MCF 10A (cell line): ENCODE measurements at regions not wholly inside any gene's neighbourhood (a gene's known extent, or its start where the extent isn't known, plus 50 kb on each side); places are given as distances from the start of the nearest gene placed in this dataset.

ENCODE experiments used
- BruUV-seq: library from RNA; stranded (reverse); fragments of 400-500 nt; replicated peaks from 2 replicates; lab custom pipeline; 2021; lab: Mats Ljungman, UMichigan
- CTCF ChIA-PET: fragments of 300-600 bp; sonication (Branson Sonifier 250); formaldehyde crosslinking; extraction: SDS; loops from one replicate; lab custom pipeline; 2021; ENCODE audit warnings: antibody characterized with exemption, inconsistent platforms; lab: Yijun Ruan, JAX
- POLR2A ChIA-PET: fragments of 300-600, 350-650 bp; sonication (Branson Sonifier 250); formaldehyde crosslinking; extraction: SDS; loops from one replicate; lab custom pipeline; 2020; ENCODE audit warnings: antibody characterized with exemption, inconsistent platforms; lab: Yijun Ruan, JAX
- DNase-seq: peaks from one replicate; pipeline ENCODE4 v3.0.0-alpha.2; 2018; ENCODE audit not compliant: unreplicated experiment
- H3K27ac Mint-ChIP-seq: one replicate; pipeline ENCODE4 v1.8.0; 2022; ENCODE audit warnings: mild to moderate bottlenecking, low read depth, mixed read lengths; ENCODE audit not compliant: unreplicated experiment
- H3K27me3 Mint-ChIP-seq: one replicate; pipeline ENCODE4 v1.8.0; 2022; ENCODE audit warnings: mixed read lengths; ENCODE audit not compliant: insufficient read depth, unreplicated experiment
- H3K36me3 Mint-ChIP-seq: one replicate; pipeline ENCODE4 v1.8.0; 2022; ENCODE audit warnings: mild to moderate bottlenecking, moderate library complexity, mixed read lengths; ENCODE audit not compliant: insufficient read depth, unreplicated experiment
- H3K4me1 Mint-ChIP-seq: one replicate; pipeline ENCODE4 v1.8.0; 2022; ENCODE audit warnings: mixed read lengths; ENCODE audit not compliant: insufficient read depth, unreplicated experiment
- H3K4me3 Mint-ChIP-seq: one replicate; pipeline ENCODE4 v1.8.0; 2022; ENCODE audit warnings: mild to moderate bottlenecking, moderate library complexity, mixed read lengths; ENCODE audit not compliant: unreplicated experiment
- H3K9me3 Mint-ChIP-seq: one replicate; pipeline ENCODE4 v1.8.0; 2022; ENCODE audit warnings: mixed read lengths; ENCODE audit not compliant: unreplicated experiment
- intact Hi-C: fragments of 100-400 bp; cut with micrococcal nuclease; formaldehyde crosslinking; loops from 2 replicates; pipeline ENCODE4 v1.14.1; 2022
- TF ChIP-seq, protein P1 (sequence below): fragments of 200-600 bp; IDR thresholded peaks from one replicate; pipeline ENCODE4 v1.8.0; 2022; ENCODE audit warnings: antibody characterized with exemption, mild to moderate bottlenecking; ENCODE audit not compliant: unreplicated experiment

- ChIA-PET POLR2A (interaction anchor here (0.6 kb wide), 1 partner anchor 22 kb away, joined by 3 read pairs; no protein-coding TSS in a partner anchor), CTCF (interaction anchor here (1.3 kb wide), 1 partner anchor 119 kb away, joined by 3 read pairs; no protein-coding TSS in a partner anchor)
- DNase-seq: no peak
- TF ChIP-seq, protein P1, sequence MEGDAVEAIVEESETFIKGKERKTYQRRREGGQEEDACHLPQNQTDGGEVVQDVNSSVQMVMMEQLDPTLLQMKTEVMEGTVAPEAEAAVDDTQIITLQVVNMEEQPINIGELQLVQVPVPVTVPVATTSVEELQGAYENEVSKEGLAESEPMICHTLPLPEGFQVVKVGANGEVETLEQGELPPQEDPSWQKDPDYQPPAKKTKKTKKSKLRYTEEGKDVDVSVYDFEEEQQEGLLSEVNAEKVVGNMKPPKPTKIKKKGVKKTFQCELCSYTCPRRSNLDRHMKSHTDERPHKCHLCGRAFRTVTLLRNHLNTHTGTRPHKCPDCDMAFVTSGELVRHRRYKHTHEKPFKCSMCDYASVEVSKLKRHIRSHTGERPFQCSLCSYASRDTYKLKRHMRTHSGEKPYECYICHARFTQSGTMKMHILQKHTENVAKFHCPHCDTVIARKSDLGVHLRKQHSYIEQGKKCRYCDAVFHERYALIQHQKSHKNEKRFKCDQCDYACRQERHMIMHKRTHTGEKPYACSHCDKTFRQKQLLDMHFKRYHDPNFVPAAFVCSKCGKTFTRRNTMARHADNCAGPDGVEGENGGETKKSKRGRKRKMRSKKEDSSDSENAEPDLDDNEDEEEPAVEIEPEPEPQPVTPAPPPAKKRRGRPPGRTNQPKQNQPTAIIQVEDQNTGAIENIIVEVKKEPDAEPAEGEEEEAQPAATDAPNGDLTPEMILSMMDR: no peak
- H3K27ac Mint-ChIP-seq: no peak overlapping the region
- intact Hi-C loops: no loop called here
- H3K4me1 Mint-ChIP-seq: peaks cover 7% of the 10 kb centered on the region
- BruUV-seq: no TSS peak
- no peaks in the 10 kb centered on the region for H3K9me3 Mint-ChIP-seq
- peaks cover 76% of the 10 kb centered on the region for H3K27me3 Mint-ChIP-seq
- H3K4me3 Mint-ChIP-seq: no peak overlapping the region
- peaks cover 6% of the 10 kb centered on the region for H3K36me3 Mint-ChIP-seq
Measured at GRCh38 chr1:22297999-22298398, 153.7 kb upstream of the ZBTB40 start.

DNA sequence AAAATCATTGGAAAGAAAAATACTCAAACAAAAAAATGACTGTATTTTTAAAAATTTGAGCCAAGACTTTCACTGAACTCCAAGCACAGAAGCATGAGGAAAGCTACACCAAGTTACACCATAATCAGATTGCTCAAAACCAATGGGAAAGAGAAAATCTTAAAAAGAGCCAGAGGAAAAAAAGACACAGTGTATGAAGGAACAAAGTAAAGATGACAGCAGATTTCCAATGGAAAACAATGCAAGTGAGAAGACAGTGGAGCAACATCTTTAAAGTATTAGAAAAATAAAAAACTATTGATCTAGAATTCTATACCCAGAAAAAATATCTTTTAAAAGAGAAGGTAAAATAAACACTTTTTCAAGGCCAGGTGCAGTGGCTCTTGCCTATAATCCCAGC is 147.8 kb upstream of the ZBTB40 start:
- H3K9me3 Mint-ChIP-seq: peaks cover 10% of the 10 kb centered on the region
- no TSS peak for BruUV-seq
- DNase-seq: no peak
- intact Hi-C loops: no loop called here
- CTCF ChIA-PET: no interaction called here
- TF ChIP-seq, protein P1: no peak
- no peak overlapping the region for H3K4me3 Mint-ChIP-seq
- H3K27ac Mint-ChIP-seq: no peak overlapping the region
- peaks cover 87% of the 10 kb centered on the region for H3K27me3 Mint-ChIP-seq
- peaks cover under 1% of the 10 kb centered on the region for H3K36me3 Mint-ChIP-seq
- H3K4me1 Mint-ChIP-seq: no peaks in the 10 kb centered on the region
- POLR2A ChIA-PET: interaction anchor here (0.7 kb wide), 1 partner anchor 228 kb away, joined by 4 read pairs; no protein-coding TSS in a partner anchor

- TF ChIP-seq, protein P1: no peak
- H3K9me3 Mint-ChIP-seq: no peaks in the 10 kb centered on the region
- H3K27me3 Mint-ChIP-seq: peaks cover 71% of the 10 kb centered on the region
- DNase-seq: no peak
- H3K4me1 Mint-ChIP-seq: no peaks in the 10 kb centered on the region
- no peaks in the 10 kb centered on the region for H3K36me3 Mint-ChIP-seq
- POLR2A ChIA-PET: interaction anchor here (0.6 kb wide), 1 partner anchor 192 kb away, joined by 3 read pairs; no protein-coding TSS in a partner anchor
- intact Hi-C loops: no loop called here
- no peak overlapping the region for H3K27ac Mint-ChIP-seq
- BruUV-seq: no TSS peak
- H3K4me3 Mint-ChIP-seq: no peak overlapping the region
- CTCF ChIA-PET: interaction anchor here (0.7 kb wide), 1 partner anchor 23 kb away, joined by 6 read pairs; no protein-coding TSS in a partner anchor
Measured at GRCh38 chr1:22309572-22309971, 142.1 kb upstream of the ZBTB40 start.

GRCh38 chr1:22311461-22311860 is 140.2 kb upstream of the ZBTB40 start:
- Mint-ChIP-seq H3K9me3 (no peaks in the 10 kb centered on the region), H3K27me3 (peaks cover 67% of the 10 kb centered on the region), H3K27ac (no peak overlapping the region), H3K4me1 (no peaks in the 10 kb centered on the region), H3K36me3 (no peaks in the 10 kb centered on the region), H3K4me3 (no peak overlapping the region)
- DNase-seq: no peak
- intact Hi-C loops: no loop called here
- no TSS peak for BruUV-seq
- CTCF ChIA-PET: no interaction called here
- TF ChIP-seq, protein P1: no peak
- POLR2A ChIA-PET: no interaction called here
